ENCODE measurements at regions not wholly inside any gene's neighbourhood (a gene's known extent, or its start where the extent isn't known, plus 50 kb on each side); places are given as distances from the start of the nearest gene placed in this dataset.
"Not testable (repeated sequence)": the region's sequence is repeated elsewhere in the genome, so short reads cannot be mapped to it uniquely, and the experiment has no call there.

GRCh38 chr12:131206630-131207299, 253.1 kb downstream of the ADGRD1 start:
- H3K9ac ChIP-seq; H3K4me2 ChIP-seq (ENCODE audit: low read length); H3K36me3 ChIP-seq (ENCODE audit: control insufficient read depth, insufficient read depth, low read length); H3K9me3 ChIP-seq (ENCODE audit: control insufficient read depth, low read length); H3K79me2 ChIP-seq; H2AFZ ChIP-seq; H3K27ac ChIP-seq; H3K4me1 ChIP-seq; H3K27me3 ChIP-seq (ENCODE audit: control insufficient read depth, insufficient read depth, low read length); H3K4me3 ChIP-seq (ENCODE audit: low read depth, low read length): not testable (repeated sequence)

- H3K36me3 ChIP-seq (ENCODE audit: control insufficient read depth, insufficient read depth, low read length); H3K4me2 ChIP-seq (ENCODE audit: low read length); H2AFZ ChIP-seq; H3K9me3 ChIP-seq (ENCODE audit: control insufficient read depth, low read length); H3K4me3 ChIP-seq (ENCODE audit: low read depth, low read length); H3K79me2 ChIP-seq; H3K27me3 ChIP-seq (ENCODE audit: control insufficient read depth, insufficient read depth, low read length); H3K4me1 ChIP-seq; H3K9ac ChIP-seq; H3K27ac ChIP-seq: not testable (repeated sequence)
Observed at GRCh38 chr12:131207300-131207660, 253.6 kb downstream of the ADGRD1 start.

- H3K27ac ChIP-seq; H3K4me2 ChIP-seq (ENCODE audit: low read length); H3K27me3 ChIP-seq (ENCODE audit: control insufficient read depth, insufficient read depth, low read length); H3K4me3 ChIP-seq (ENCODE audit: low read depth, low read length); H3K9me3 ChIP-seq (ENCODE audit: control insufficient read depth, low read length); H3K36me3 ChIP-seq (ENCODE audit: control insufficient read depth, insufficient read depth, low read length); H3K9ac ChIP-seq; H3K4me1 ChIP-seq; H3K79me2 ChIP-seq; H2AFZ ChIP-seq: not testable (repeated sequence)
Observed at GRCh38 chr12:131207841-131208240, 254.1 kb downstream of the ADGRD1 start.

- Histone ChIP-seq H3K36me3 (ENCODE audit: control insufficient read depth, insufficient read depth, low read length) (no peaks in the 10 kb centered on the region), H3K4me1 (no peaks in the 10 kb centered on the region), H3K27me3 (ENCODE audit: control insufficient read depth, insufficient read depth, low read length) (no peaks in the 10 kb centered on the region), H3K9me3 (ENCODE audit: control insufficient read depth, low read length) (no peaks in the 10 kb centered on the region), H3K4me2 (ENCODE audit: low read length) (no peak overlapping the region), H3K9ac (no peak overlapping the region), H3K27ac (no peak overlapping the region), H2AFZ (no peak overlapping the region), H3K79me2 (no peaks in the 10 kb centered on the region), H3K4me3 (ENCODE audit: low read depth, low read length) (no peak overlapping the region)
- TF ChIP-seq, protein P1, sequence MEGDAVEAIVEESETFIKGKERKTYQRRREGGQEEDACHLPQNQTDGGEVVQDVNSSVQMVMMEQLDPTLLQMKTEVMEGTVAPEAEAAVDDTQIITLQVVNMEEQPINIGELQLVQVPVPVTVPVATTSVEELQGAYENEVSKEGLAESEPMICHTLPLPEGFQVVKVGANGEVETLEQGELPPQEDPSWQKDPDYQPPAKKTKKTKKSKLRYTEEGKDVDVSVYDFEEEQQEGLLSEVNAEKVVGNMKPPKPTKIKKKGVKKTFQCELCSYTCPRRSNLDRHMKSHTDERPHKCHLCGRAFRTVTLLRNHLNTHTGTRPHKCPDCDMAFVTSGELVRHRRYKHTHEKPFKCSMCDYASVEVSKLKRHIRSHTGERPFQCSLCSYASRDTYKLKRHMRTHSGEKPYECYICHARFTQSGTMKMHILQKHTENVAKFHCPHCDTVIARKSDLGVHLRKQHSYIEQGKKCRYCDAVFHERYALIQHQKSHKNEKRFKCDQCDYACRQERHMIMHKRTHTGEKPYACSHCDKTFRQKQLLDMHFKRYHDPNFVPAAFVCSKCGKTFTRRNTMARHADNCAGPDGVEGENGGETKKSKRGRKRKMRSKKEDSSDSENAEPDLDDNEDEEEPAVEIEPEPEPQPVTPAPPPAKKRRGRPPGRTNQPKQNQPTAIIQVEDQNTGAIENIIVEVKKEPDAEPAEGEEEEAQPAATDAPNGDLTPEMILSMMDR (IDR thresholded peaks at IDR 0.05): no peak
Observed at GRCh38 chr12:131208425-131208824, 254.7 kb downstream of the ADGRD1 start.

- no peaks in the 10 kb centered on the region for H3K9me3 ChIP-seq (ENCODE audit: control insufficient read depth, low read length)
- no peak overlapping the region for H2AFZ ChIP-seq
- no peaks in the 10 kb centered on the region for H3K36me3 ChIP-seq (ENCODE audit: control insufficient read depth, insufficient read depth, low read length)
- H3K4me3 ChIP-seq (ENCODE audit: low read depth, low read length): no peak overlapping the region
- no peaks in the 10 kb centered on the region for H3K27me3 ChIP-seq (ENCODE audit: control insufficient read depth, insufficient read depth, low read length)
- TF ChIP-seq, protein P1 (IDR thresholded peaks at IDR 0.05): no peak
- H3K4me2 ChIP-seq (ENCODE audit: low read length): no peak overlapping the region
- no peaks in the 10 kb centered on the region for H3K79me2 ChIP-seq
- no peaks in the 10 kb centered on the region for H3K4me1 ChIP-seq
- H3K27ac ChIP-seq: no peak overlapping the region
- no peak overlapping the region for H3K9ac ChIP-seq
Observed at GRCh38 chr12:131209082-131210070, 255.7 kb downstream of the ADGRD1 start.

Data from parathyroid adenoma (tissue), 2 donors.